ENCODE measurements at regions not wholly inside any gene's neighbourhood (a gene's known extent, or its start where the extent isn't known, plus 50 kb on each side); places are given as distances from the start of the nearest gene placed in this dataset.
"Not testable (repeated sequence)": the region's sequence is repeated elsewhere in the genome, so short reads cannot be mapped to it uniquely, and the experiment has no call there.

DNA sequence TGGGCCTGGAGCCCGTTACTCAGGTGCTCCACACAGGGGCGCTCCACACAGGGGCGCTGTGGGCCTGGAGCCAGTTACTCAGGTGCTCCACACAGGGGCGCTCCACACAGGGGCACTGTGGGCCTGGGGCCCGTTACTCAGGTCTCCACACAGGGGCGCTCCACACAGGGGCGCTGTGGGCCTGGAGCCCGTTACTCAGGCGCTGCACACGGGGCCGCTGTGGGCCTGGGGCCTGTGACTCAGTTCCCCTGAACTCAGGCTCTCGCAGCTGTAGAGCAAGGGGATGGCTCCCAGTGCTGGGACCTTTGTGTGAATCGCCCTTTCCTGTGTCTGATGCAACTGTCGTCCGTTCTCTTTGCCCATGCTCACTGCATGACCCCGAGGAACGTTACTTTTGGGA is 262.0 kb downstream of the THBS2 start:
- TF ChIP-seq, protein P1, sequence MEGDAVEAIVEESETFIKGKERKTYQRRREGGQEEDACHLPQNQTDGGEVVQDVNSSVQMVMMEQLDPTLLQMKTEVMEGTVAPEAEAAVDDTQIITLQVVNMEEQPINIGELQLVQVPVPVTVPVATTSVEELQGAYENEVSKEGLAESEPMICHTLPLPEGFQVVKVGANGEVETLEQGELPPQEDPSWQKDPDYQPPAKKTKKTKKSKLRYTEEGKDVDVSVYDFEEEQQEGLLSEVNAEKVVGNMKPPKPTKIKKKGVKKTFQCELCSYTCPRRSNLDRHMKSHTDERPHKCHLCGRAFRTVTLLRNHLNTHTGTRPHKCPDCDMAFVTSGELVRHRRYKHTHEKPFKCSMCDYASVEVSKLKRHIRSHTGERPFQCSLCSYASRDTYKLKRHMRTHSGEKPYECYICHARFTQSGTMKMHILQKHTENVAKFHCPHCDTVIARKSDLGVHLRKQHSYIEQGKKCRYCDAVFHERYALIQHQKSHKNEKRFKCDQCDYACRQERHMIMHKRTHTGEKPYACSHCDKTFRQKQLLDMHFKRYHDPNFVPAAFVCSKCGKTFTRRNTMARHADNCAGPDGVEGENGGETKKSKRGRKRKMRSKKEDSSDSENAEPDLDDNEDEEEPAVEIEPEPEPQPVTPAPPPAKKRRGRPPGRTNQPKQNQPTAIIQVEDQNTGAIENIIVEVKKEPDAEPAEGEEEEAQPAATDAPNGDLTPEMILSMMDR (IDR thresholded peaks at IDR 0.05), result not testable (repeated sequence)
- TF ChIP-seq EZH2 (IDR thresholded peaks at IDR 0.05; ENCODE audit: borderline replicate concordance, insufficient read depth, low read depth, low read length, poor library complexity, severe bottlenecking), result not testable (repeated sequence)

Data from B cell (primary cell).